H1 (cell line): ENCODE measurements at regions not wholly inside any gene's neighbourhood (a gene's known extent, or its start where the extent isn't known, plus 50 kb on each side); places are given as distances from the start of the nearest gene placed in this dataset.

Experiments
- CTCF ChIA-PET: fragments of 300-600 bp; sonication (Branson Sonifier 250); formaldehyde crosslinking; loops from one replicate; lab custom pipeline; 2021; ENCODE audit not compliant: partially characterized antibody; lab: Charles Lee
- POLR2A ChIA-PET: fragments of 300-600 bp; sonication (Branson Sonifier 250); formaldehyde crosslinking; loops from one replicate; lab custom pipeline; 2021; ENCODE audit warnings: inconsistent platforms; ENCODE audit not compliant: partially characterized antibody; lab: Charles Lee
- DNase-seq, 2 experiments: peaks; one replicate each; pipeline versions ENCODE4 v3.0.0 to v3.0.0-alpha.2; 2010 to 2022; ENCODE audit warnings: low spot score in 2 of 2, low read depth in 1 of 2, mixed read lengths in 1 of 2
- FAIRE-seq: peaks from 2 replicates; lab custom pipeline; 2011; peaks lifted over from hg19 to GRCh38; lab: Jason Lieb, UNC
- H2AFZ ChIP-seq: 2 replicates; pipeline ENCODE4 v1.8.1; 2012; ENCODE audit warnings: low read length, inconsistent platforms
- H2AK5ac ChIP-seq: 2 replicates; pipeline ENCODE4 v1.6.1; 2013; ENCODE audit warnings: low read depth, low read length
- H2BK120ac ChIP-seq: replicated peaks from 2 replicates; pipeline ENCODE3; 2013; ENCODE audit warnings: low read depth, low read length, inconsistent platforms
- H2BK12ac ChIP-seq: 2 replicates; pipeline ENCODE4 v1.6.1; 2013; ENCODE audit warnings: low read depth, low read length
- H2BK15ac ChIP-seq: 2 replicates; pipeline ENCODE4 v1.6.1; 2013; ENCODE audit warnings: low read length
- H2BK20ac ChIP-seq: 2 replicates; pipeline ENCODE4 v1.6.1; 2013; ENCODE audit warnings: low read length
- H2BK5ac ChIP-seq: 2 replicates; pipeline ENCODE4 v1.6.1; 2013; ENCODE audit warnings: low read depth, low read length
- H3K14ac ChIP-seq: 2 replicates; pipeline ENCODE4 v1.6.1; 2013; ENCODE audit warnings: inconsistent platforms; ENCODE audit not compliant: insufficient read length
- H3K18ac ChIP-seq: 2 replicates; pipeline ENCODE4 v1.6.1; 2013; ENCODE audit warnings: low read length; ENCODE audit errors: extremely low read depth
- H3K23ac ChIP-seq: 2 replicates; pipeline ENCODE4 v1.6.1; 2013; ENCODE audit warnings: inconsistent platforms; ENCODE audit not compliant: insufficient read length
- H3K23me2 ChIP-seq: 2 replicates; pipeline ENCODE4 v1.6.1; 2013; ENCODE audit warnings: low read depth, low read length
- H3K27ac ChIP-seq: 2 replicates; pipeline ENCODE4 v1.6.1; 2011; ENCODE audit warnings: low read depth, low read length, inconsistent platforms
- H3K27me3 ChIP-seq, 4 experiments: replicated peaks in 1 of 4; 1 replicate in 1 of 4; 2 replicates in 3 of 4; pipeline versions ENCODE4 v1.6.1 to v1.8.1; 2011 to 2013; ENCODE audit warnings: low read length in 3 of 4, mild to moderate bottlenecking in 3 of 4, inconsistent platforms in 2 of 4, mixed read lengths in 2 of 4, moderate library complexity in 1 of 4; ENCODE audit not compliant: control insufficient read depth in 3 of 4, insufficient read depth in 3 of 4; ENCODE audit errors: extremely low read depth in 1 of 4
- H3K36me3 ChIP-seq, 4 experiments: 2 replicates each; pipeline versions ENCODE4 v1.6.1 to v1.8.1; 2011 to 2013; ENCODE audit warnings: mild to moderate bottlenecking in 4 of 4, low read length in 3 of 4, moderate library complexity in 2 of 4, control low read depth in 1 of 4, inconsistent platforms in 1 of 4; ENCODE audit not compliant: insufficient read depth in 4 of 4, control insufficient read depth in 2 of 4
- H3K4ac ChIP-seq: replicated peaks from 2 replicates; pipeline ENCODE3; 2013; ENCODE audit warnings: low read length, low read depth, mixed read lengths, inconsistent platforms; ENCODE audit not compliant: insufficient read length
- H3K4me1 ChIP-seq, 4 experiments: replicated peaks in 1 of 4; 1 replicate in 1 of 4; 2 replicates in 3 of 4; pipeline versions ENCODE4 v1.6.1 to v1.8.1; 2011 to 2013; ENCODE audit warnings: low read length in 3 of 4, inconsistent platforms in 2 of 4, mixed read lengths in 1 of 4; ENCODE audit not compliant: insufficient read depth in 4 of 4, control insufficient read depth in 3 of 4
- H3K4me2 ChIP-seq, 2 experiments: 2 replicates each; pipeline versions ENCODE4 v1.6.1 to v1.8.1; 2011 to 2013; ENCODE audit warnings: low read depth in 2 of 2, low read length in 2 of 2, control low read depth in 1 of 2, inconsistent platforms in 1 of 2, mild to moderate bottlenecking in 1 of 2; ENCODE audit not compliant: insufficient read depth in 1 of 2
- H3K4me3 ChIP-seq, 4 experiments: fragments of 200-600, 300-600 bp in 1 of 4; sonication (generic), shearing (Covaris generic), sonication (Bioruptor Twin) in 1 of 4; 2 replicates each; pipeline versions ENCODE4 v1.5.1 to v1.8.1; 2011 to 2016; ENCODE audit warnings: low read length in 4 of 4, low read depth in 3 of 4, control low read depth in 2 of 4, inconsistent platforms in 2 of 4, mild to moderate bottlenecking in 2 of 4, mixed read lengths in 1 of 4, moderate library complexity in 1 of 4; ENCODE audit not compliant: insufficient read depth in 2 of 4; ENCODE audit errors: extremely low read depth in 1 of 4
- H3K56ac ChIP-seq: replicated peaks from 2 replicates; pipeline ENCODE3; 2013; ENCODE audit warnings: low read depth, mild to moderate bottlenecking, mixed read lengths, low read length, inconsistent platforms; ENCODE audit not compliant: insufficient read length
- H3K79me1 ChIP-seq: 2 replicates; pipeline ENCODE4 v1.6.1; 2013; ENCODE audit warnings: low read depth, low read length, control low read depth
- H3K79me2 ChIP-seq, 2 experiments: 2 replicates each; pipeline versions ENCODE4 v1.6.1 to v1.8.1; 2012 to 2013; ENCODE audit warnings: low read length in 2 of 2, mild to moderate bottlenecking in 2 of 2, inconsistent platforms in 1 of 2; ENCODE audit not compliant: insufficient read depth in 2 of 2, control insufficient read depth in 1 of 2
- H3K9ac ChIP-seq, 4 experiments: replicated peaks in 1 of 4; 1 replicate in 1 of 4; 2 replicates in 3 of 4; pipeline versions ENCODE4 v1.6.1 to v1.8.1; 2011 to 2013; ENCODE audit warnings: low read depth in 3 of 4, low read length in 3 of 4, control low read depth in 2 of 4, mild to moderate bottlenecking in 2 of 4, moderate library complexity in 2 of 4, inconsistent platforms in 1 of 4; ENCODE audit errors: extremely low read depth in 1 of 4
- H3K9me3 ChIP-seq, 2 experiments: 2 replicates each; pipeline versions ENCODE4 v1.6.1 to v1.8.1; 2012 to 2013; ENCODE audit warnings: mild to moderate bottlenecking in 2 of 2, moderate library complexity in 2 of 2, control low read depth in 1 of 2, inconsistent platforms in 1 of 2, low read depth in 1 of 2, low read length in 1 of 2, mixed read lengths in 1 of 2; ENCODE audit not compliant: insufficient read depth in 2 of 2
- H4K20me1 ChIP-seq, 2 experiments: replicated peaks in 1 of 2; 2 replicates each; pipeline versions ENCODE3 to v1.8.1; 2011 to 2013; ENCODE audit warnings: inconsistent platforms in 2 of 2, low read length in 2 of 2, mild to moderate bottlenecking in 1 of 2; ENCODE audit not compliant: insufficient read depth in 2 of 2, control insufficient read depth in 1 of 2
- H4K5ac ChIP-seq: 2 replicates; pipeline ENCODE4 v1.6.1; 2013; ENCODE audit warnings: low read length, low read depth, mixed read lengths, inconsistent platforms; ENCODE audit not compliant: insufficient read length
- H4K8ac ChIP-seq: 2 replicates; pipeline ENCODE4 v1.8.0; 2013; ENCODE audit warnings: mild to moderate bottlenecking, moderate library complexity, low read length, inconsistent platforms; ENCODE audit not compliant: insufficient read depth; ENCODE audit errors: extremely low read depth
- H4K91ac ChIP-seq: replicated peaks from 2 replicates; pipeline ENCODE3; 2013; ENCODE audit warnings: low read length, mixed read lengths, inconsistent platforms; ENCODE audit not compliant: insufficient read length
- BRCA1 ChIP-seq: IDR thresholded peaks from 2 replicates; pipeline ENCODE4 v1.6.1; 2012; ENCODE audit warnings: low read depth, low read length, improper control_type of control experiment
- CREB1 ChIP-seq: IDR thresholded peaks from 2 replicates; pipeline ENCODE4 v1.6.1; 2012; ENCODE audit warnings: inconsistent platforms
- KDM4A ChIP-seq: IDR thresholded peaks from one replicate; pipeline ENCODE4 v1.7.1; 2012; ENCODE audit warnings: low read depth, mild to moderate bottlenecking, moderate library complexity, low read length, inconsistent platforms; ENCODE audit not compliant: severe bottlenecking
- RAD21 ChIP-seq, 2 experiments: IDR thresholded peaks in 1 of 2; conservative IDR thresholded peaks in 1 of 2; 2 replicates each; pipeline ENCODE4 v1.6.1; 2011; ENCODE audit warnings: low read depth in 2 of 2, low read length in 2 of 2, improper control_type of control experiment in 1 of 2, inconsistent platforms in 1 of 2, mild to moderate bottlenecking in 1 of 2, moderate library complexity in 1 of 2
- WGBS, 2 experiments: shearing (Covaris generic) in 1 of 2; methylation state at CpG; one replicate each; pipeline versions ENCODE4 v1.1.6 to v1.1.7; 2013 to 2015; ENCODE audit warnings: low lambda C conversion rate in 2 of 2, mixed read lengths in 2 of 2, inconsistent platforms in 1 of 2, low coverage in 1 of 2, missing lambda C conversion rate in 1 of 2; ENCODE audit not compliant: insufficient replicate concordance in 2 of 2, insufficient coverage in 1 of 2, insufficient read length in 1 of 2; ENCODE audit errors: extremely low coverage in 1 of 2, missing lambda C conversion rate in 1 of 2; 5-methylcytosine and 5-hydroxymethylcytosine counted together

DNA sequence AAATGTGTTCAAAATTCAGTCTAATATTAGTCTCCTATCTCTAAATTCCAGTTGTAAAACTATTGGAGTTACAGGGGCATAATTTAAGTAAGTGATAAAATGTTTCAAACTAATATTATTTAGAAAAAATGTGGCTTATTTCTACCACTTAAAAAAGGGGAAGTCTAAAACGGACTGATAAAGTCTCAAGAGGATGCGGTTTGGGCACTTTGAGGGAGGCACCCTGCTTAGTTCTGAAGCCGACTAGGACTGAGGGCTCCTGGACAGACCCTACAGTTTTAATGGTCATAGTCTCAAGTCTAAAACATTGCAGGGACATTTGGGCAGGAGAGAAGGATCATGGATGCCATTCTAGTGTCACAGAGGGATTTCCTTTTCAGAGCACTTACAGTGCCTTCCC lies 566.3 kb downstream of the NR2F2 start:
- FAIRE-seq (no peak), DNase-seq (no peak)
- no peak overlapping the region for H3K9ac ChIP-seq
- no peak overlapping the region for H2BK15ac ChIP-seq
- no peak overlapping the region for H4K91ac ChIP-seq
- peaks cover 0 to 7% (median 0%) of the 10 kb centered on the region in 4 experiments; a peak in 1 of 7 replicates for H3K4me1 ChIP-seq
- H3K18ac ChIP-seq, result no peak overlapping the region
- H3K56ac ChIP-seq, result no peak overlapping the region
- no peaks in the 10 kb centered on the region for H3K36me3 ChIP-seq
- H3K27me3 ChIP-seq, result no peaks in the 10 kb centered on the region
- no peaks in the 10 kb centered on the region for H3K23me2 ChIP-seq
- no peak overlapping the region for H2BK20ac ChIP-seq
- H2AFZ ChIP-seq, result no peak overlapping the region
- no peak for TF ChIP-seq BRCA1
- TF ChIP-seq RAD21 (IDR thresholded peaks at IDR 0.05 in 1 of 2, conservative IDR thresholded peaks at IDR 0.05 in 1 of 2; ENCODE audit: low read depth in 2 of 2, low read length in 2 of 2), result no peak
- TF ChIP-seq CREB1, result no peak
- TF ChIP-seq KDM4A, result no peak
- H3K4me2 ChIP-seq, result no peak overlapping the region
- no peaks in the 10 kb centered on the region for H3K79me1 ChIP-seq
- H3K4me3 ChIP-seq, result no peak overlapping the region
- WGBS, 2 experiments, result 82% methylated on average over 3 of the region's 3 CpGs; no CpG with 5 or more reads in 1 of the 2 experiments
- H2BK120ac ChIP-seq, result no peak overlapping the region
- no peak overlapping the region for H2AK5ac ChIP-seq
- no peak overlapping the region for H3K4ac ChIP-seq
- H2BK5ac ChIP-seq, result no peak overlapping the region
- H3K14ac ChIP-seq, result no peak overlapping the region
- CTCF ChIA-PET, result interaction anchor here (1.3 kb wide), 1 partner anchor 208 kb away, joined by 3 read pairs; no protein-coding TSS in a partner anchor
- H2BK12ac ChIP-seq, result no peak overlapping the region
- H3K27ac ChIP-seq, result no peak overlapping the region
- no peak overlapping the region for H3K23ac ChIP-seq
- H4K20me1 ChIP-seq, result no peaks in the 10 kb centered on the region
- no peaks in the 10 kb centered on the region for H3K9me3 ChIP-seq
- no peaks in the 10 kb centered on the region for H3K79me2 ChIP-seq
- peak overlapping the region; percentile 35; the same call in 1 of the 2 replicates for H4K8ac ChIP-seq
- H4K5ac ChIP-seq, result no peak overlapping the region
- POLR2A ChIA-PET, result no interaction called here
